ENCODE measurements at regions not wholly inside any gene's neighbourhood (a gene's known extent, or its start where the extent isn't known, plus 50 kb on each side); places are given as distances from the start of the nearest gene placed in this dataset.
"Not testable (repeated sequence)": the region's sequence is repeated elsewhere in the genome, so short reads cannot be mapped to it uniquely, and the experiment has no call there.

GRCh38 chr10:36738738-36739431 is 386.5 kb upstream of the ANKRD30A start:
- Histone ChIP-seq H3K4me1 (ENCODE audit: control insufficient read depth in 1 of 2, extremely low read depth in 1 of 2, insufficient read depth in 2 of 2, low read length in 2 of 2) (no peaks in the 10 kb centered on the region), H3K36me3 (ENCODE audit: control insufficient read depth in 2 of 2, extremely low read depth in 1 of 2, insufficient read depth in 1 of 2, low read length in 1 of 2) (no peaks in the 10 kb centered on the region), H3K9me3 (no peaks in the 10 kb centered on the region), H3K27ac (ENCODE audit: low read length) (no peak overlapping the region), H3K27me3 (replicated peaks in 1 of 2; ENCODE audit: control insufficient read depth in 2 of 2, extremely low read depth in 1 of 2, insufficient read depth in 2 of 2, low read length in 1 of 2) (no peaks in the 10 kb centered on the region), H3K4me3 (ENCODE audit: control insufficient read depth in 1 of 2, extremely low read depth in 1 of 2, low read length in 1 of 2) (no peak overlapping the region)
- Mint-ChIP-seq H3K27ac (no peak overlapping the region), H3K9me3 (peaks cover 0 to 11% (median 4%) of the 10 kb centered on the region in 3 donors), H3K27me3 (no peaks in the 10 kb centered on the region), H3K4me3 (no peak overlapping the region), H3K4me1 (no peaks in the 10 kb centered on the region), H3K36me3 (no peaks in the 10 kb centered on the region)
- no peak for DNase-seq
- 90% methylated on average over 2 of the region's 4 CpGs for WGBS (ENCODE audit: insufficient coverage)
- ChIA-PET CTCF (interaction anchor here (0.6 to 0.7 kb wide), 2 partner anchors 94 to 172 kb away, joined by 3 to 7 read pairs; no protein-coding TSS in a partner anchor), POLR2A (no interaction called here)
- ATAC-seq (replicated peaks in 1 of 4) = no peak

DNA sequence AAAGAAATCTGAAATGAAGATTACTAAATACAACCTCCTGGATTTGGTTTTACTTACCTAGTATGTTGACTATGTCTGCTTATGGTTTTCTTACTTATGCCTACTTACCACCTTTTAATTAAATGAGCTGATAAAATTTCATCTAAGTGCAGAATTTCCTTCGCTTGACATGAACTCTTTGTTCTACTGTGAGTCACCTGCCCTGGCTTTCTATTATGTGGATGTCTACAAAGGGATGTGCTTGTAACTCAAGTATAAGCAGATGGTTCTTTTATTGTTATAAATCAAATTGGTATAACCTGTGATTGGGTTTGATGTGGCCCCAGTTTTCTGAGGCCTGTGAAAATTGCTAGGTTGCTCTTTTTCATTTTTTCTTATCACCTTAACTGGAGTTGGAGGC is 389.1 kb upstream of the ANKRD30A start:
- no peaks in the 10 kb centered on the region for H3K4me1 ChIP-seq (ENCODE audit: control insufficient read depth in 1 of 2, extremely low read depth in 1 of 2, insufficient read depth in 2 of 2, low read length in 2 of 2)
- H3K9me3 ChIP-seq = no peaks in the 10 kb centered on the region
- no CpG with 5 or more reads among the region's 1 CpG for WGBS (ENCODE audit: insufficient coverage)
- ChIA-PET POLR2A (no interaction called here), CTCF (no interaction called here)
- H3K27me3 ChIP-seq (replicated peaks in 1 of 2; ENCODE audit: control insufficient read depth in 2 of 2, extremely low read depth in 1 of 2, insufficient read depth in 2 of 2, low read length in 1 of 2) = no peaks in the 10 kb centered on the region
- no peak overlapping the region for H3K4me3 ChIP-seq (ENCODE audit: control insufficient read depth in 1 of 2, extremely low read depth in 1 of 2, low read length in 1 of 2)
- no peaks in the 10 kb centered on the region for H3K36me3 ChIP-seq (ENCODE audit: control insufficient read depth in 2 of 2, extremely low read depth in 1 of 2, insufficient read depth in 1 of 2, low read length in 1 of 2)
- DNase-seq = no peak
- no peak overlapping the region for H3K27ac ChIP-seq (ENCODE audit: low read length)
- peaks cover 3 to 14% (median 10%) of the 10 kb centered on the region in 3 donors for H3K9me3 Mint-ChIP-seq
- H3K36me3 Mint-ChIP-seq = no peaks in the 10 kb centered on the region
- ATAC-seq (replicated peaks in 1 of 4) = no peak
- no peak overlapping the region for H3K27ac Mint-ChIP-seq
- no peaks in the 10 kb centered on the region for H3K4me1 Mint-ChIP-seq
- H3K4me3 Mint-ChIP-seq = no peak overlapping the region
- no peaks in the 10 kb centered on the region for H3K27me3 Mint-ChIP-seq

- POLR2A ChIA-PET; H3K4me1 Mint-ChIP-seq; H3K36me3 Mint-ChIP-seq; H3K9me3 ChIP-seq; H3K4me1 ChIP-seq (ENCODE audit: control insufficient read depth in 1 of 2, extremely low read depth in 1 of 2, insufficient read depth in 2 of 2, low read length in 2 of 2); ATAC-seq (replicated peaks in 1 of 4); H3K27ac ChIP-seq (ENCODE audit: low read length); CTCF ChIA-PET; H3K27me3 ChIP-seq (replicated peaks in 1 of 2; ENCODE audit: control insufficient read depth in 2 of 2, extremely low read depth in 1 of 2, insufficient read depth in 2 of 2, low read length in 1 of 2); H3K36me3 ChIP-seq (ENCODE audit: control insufficient read depth in 2 of 2, extremely low read depth in 1 of 2, insufficient read depth in 1 of 2, low read length in 1 of 2); DNase-seq; H3K27me3 Mint-ChIP-seq; H3K4me3 ChIP-seq (ENCODE audit: control insufficient read depth in 1 of 2, extremely low read depth in 1 of 2, low read length in 1 of 2); H3K4me3 Mint-ChIP-seq; H3K27ac Mint-ChIP-seq: not testable (repeated sequence)
- 94% methylated on average over 13 of the region's 21 CpGs for WGBS (ENCODE audit: insufficient coverage)
- peaks cover 0 to 17% (median 8%) of the 10 kb centered on the region in 3 donors for H3K9me3 Mint-ChIP-seq
Observed at GRCh38 chr10:36734590-36734989, 390.8 kb upstream of the ANKRD30A start.

- H3K27me3 ChIP-seq (replicated peaks in 1 of 2; ENCODE audit: control insufficient read depth in 2 of 2, extremely low read depth in 1 of 2, insufficient read depth in 2 of 2, low read length in 1 of 2) = no peaks in the 10 kb centered on the region
- CTCF ChIA-PET = no interaction called here
- Mint-ChIP-seq H3K4me1 (no peaks in the 10 kb centered on the region), H3K27me3 (no peaks in the 10 kb centered on the region), H3K27ac (no peak overlapping the region), H3K9me3 (peaks cover 7 to 17% (median 15%) of the 10 kb centered on the region in 3 donors), H3K36me3 (no peaks in the 10 kb centered on the region), H3K4me3 (no peak overlapping the region)
- H3K9me3 ChIP-seq = no peaks in the 10 kb centered on the region
- H3K27ac ChIP-seq (ENCODE audit: low read length) = no peak overlapping the region
- no peak overlapping the region for H3K4me3 ChIP-seq (ENCODE audit: control insufficient read depth in 1 of 2, extremely low read depth in 1 of 2, low read length in 1 of 2)
- ATAC-seq (replicated peaks in 1 of 4) (no peak), DNase-seq (no peak)
- H3K4me1 ChIP-seq (ENCODE audit: control insufficient read depth in 1 of 2, extremely low read depth in 1 of 2, insufficient read depth in 2 of 2, low read length in 2 of 2) = no peaks in the 10 kb centered on the region
- H3K36me3 ChIP-seq (ENCODE audit: control insufficient read depth in 2 of 2, extremely low read depth in 1 of 2, insufficient read depth in 1 of 2, low read length in 1 of 2) = no peaks in the 10 kb centered on the region
- 80% methylated on average over 1 of the region's 6 CpGs for WGBS (ENCODE audit: insufficient coverage)
- POLR2A ChIA-PET = no interaction called here
Observed at GRCh38 chr10:36730316-36730715, 395.1 kb upstream of the ANKRD30A start.

DNA sequence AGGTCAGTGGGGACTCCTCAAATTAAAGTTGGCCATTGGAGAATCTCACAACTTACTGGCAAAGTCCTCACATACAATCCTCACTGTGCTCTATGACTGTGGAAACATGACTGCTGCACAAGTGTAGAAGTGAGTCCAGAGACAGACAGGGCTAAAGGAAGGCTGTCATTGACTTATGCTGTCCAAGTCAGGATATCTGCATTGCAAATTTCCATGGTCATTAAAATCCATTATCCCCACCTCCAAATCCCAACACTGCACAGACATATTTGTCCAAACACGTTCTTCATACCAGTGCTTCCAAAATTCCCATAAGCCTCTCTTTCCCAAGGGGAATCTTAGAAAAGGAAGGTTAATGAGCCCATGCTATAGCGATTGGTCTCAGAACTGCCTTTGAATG is 396.8 kb upstream of the ANKRD30A start:
- Mint-ChIP-seq H3K27ac (no peak overlapping the region), H3K36me3 (no peaks in the 10 kb centered on the region), H3K27me3 (no peaks in the 10 kb centered on the region), H3K4me1 (no peaks in the 10 kb centered on the region), H3K4me3 (no peak overlapping the region), H3K9me3 (peaks cover 7 to 17% (median 14%) of the 10 kb centered on the region in 3 donors)
- Histone ChIP-seq H3K27ac (ENCODE audit: low read length) (no peak overlapping the region), H3K4me3 (ENCODE audit: control insufficient read depth in 1 of 2, extremely low read depth in 1 of 2, low read length in 1 of 2) (no peak overlapping the region), H3K9me3 (no peaks in the 10 kb centered on the region), H3K27me3 (replicated peaks in 1 of 2; ENCODE audit: control insufficient read depth in 2 of 2, extremely low read depth in 1 of 2, insufficient read depth in 2 of 2, low read length in 1 of 2) (no peaks in the 10 kb centered on the region), H3K36me3 (ENCODE audit: control insufficient read depth in 2 of 2, extremely low read depth in 1 of 2, insufficient read depth in 1 of 2, low read length in 1 of 2) (no peaks in the 10 kb centered on the region), H3K4me1 (ENCODE audit: control insufficient read depth in 1 of 2, extremely low read depth in 1 of 2, insufficient read depth in 2 of 2, low read length in 2 of 2) (no peaks in the 10 kb centered on the region)
- WGBS (ENCODE audit: insufficient coverage) = no CpG with 5 or more reads among the region's 2 CpGs
- ChIA-PET POLR2A (no interaction called here), CTCF (no interaction called here)
- DNase-seq (no peak), ATAC-seq (replicated peaks in 1 of 4) (no peak)

- no peaks in the 10 kb centered on the region for H3K4me1 Mint-ChIP-seq
- peaks cover 13 to 14% (median 13%) of the 10 kb centered on the region in 3 donors for H3K9me3 Mint-ChIP-seq
- no peaks in the 10 kb centered on the region for H3K27me3 Mint-ChIP-seq
- ATAC-seq (replicated peaks in 1 of 4) = no peak
- H3K36me3 Mint-ChIP-seq = no peaks in the 10 kb centered on the region
- POLR2A ChIA-PET = interaction anchor here in 1 of 2 donors (0.7 kb wide), 1 partner anchor 78 kb away, joined by 4 read pairs; no protein-coding TSS in a partner anchor
- CTCF ChIA-PET = no interaction called here
- Histone ChIP-seq H3K27me3 (replicated peaks in 1 of 2; ENCODE audit: control insufficient read depth in 2 of 2, extremely low read depth in 1 of 2, insufficient read depth in 2 of 2, low read length in 1 of 2) (no peaks in the 10 kb centered on the region), H3K27ac (ENCODE audit: low read length) (no peak overlapping the region), H3K36me3 (ENCODE audit: control insufficient read depth in 2 of 2, extremely low read depth in 1 of 2, insufficient read depth in 1 of 2, low read length in 1 of 2) (no peaks in the 10 kb centered on the region), H3K4me1 (ENCODE audit: control insufficient read depth in 1 of 2, extremely low read depth in 1 of 2, insufficient read depth in 2 of 2, low read length in 2 of 2) (no peaks in the 10 kb centered on the region), H3K4me3 (ENCODE audit: control insufficient read depth in 1 of 2, extremely low read depth in 1 of 2, low read length in 1 of 2) (no peak overlapping the region), H3K9me3 (no peaks in the 10 kb centered on the region)
- no peak for DNase-seq
- no peak overlapping the region for H3K27ac Mint-ChIP-seq
- no peak overlapping the region for H3K4me3 Mint-ChIP-seq
- WGBS (ENCODE audit: insufficient coverage) = no CpG with 5 or more reads among the region's 6 CpGs
Observed at GRCh38 chr10:36725581-36726520, 399.5 kb upstream of the ANKRD30A start.
